ENCODE measurements at regions not wholly inside any gene's neighbourhood (a gene's known extent, or its start where the extent isn't known, plus 50 kb on each side); places are given as distances from the start of the nearest gene placed in this dataset.
"Not testable (repeated sequence)": the region's sequence is repeated elsewhere in the genome, so short reads cannot be mapped to it uniquely, and the experiment has no call there.

DNA sequence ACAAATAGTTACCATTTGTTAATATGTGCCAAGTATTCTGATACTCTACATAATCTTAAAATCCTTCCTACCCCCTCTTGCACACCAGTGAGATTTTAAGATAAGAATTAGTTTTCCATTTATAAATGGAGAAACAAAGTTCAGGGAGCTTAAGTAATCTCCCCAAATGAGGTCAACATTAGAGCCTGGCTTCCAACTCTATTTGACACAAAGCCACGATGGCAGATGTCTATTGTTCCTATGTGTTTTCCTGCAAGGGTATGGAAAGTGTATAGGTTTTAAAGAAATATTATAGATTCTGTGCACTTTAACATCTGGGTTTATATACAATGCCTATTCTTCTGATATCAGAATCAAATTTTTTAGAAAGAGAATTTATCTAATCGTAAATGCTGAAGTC, 143.9 kb upstream of the SEMA3C start:
- Mint-ChIP-seq H3K4me1 (no peaks in the 10 kb centered on the region), H3K36me3 (no peaks in the 10 kb centered on the region), H3K27me3 (ENCODE audit: low read depth) (no peaks in the 10 kb centered on the region), H3K27ac (no peak overlapping the region), H3K4me3 (no peak overlapping the region), H3K9me3 (no peaks in the 10 kb centered on the region)
- POLR2A ChIA-PET: no interaction called here
- ATAC-seq (no peak), DNase-seq (ENCODE audit: low spot score) (no peak)
- TF ChIP-seq ATF6 (CRISPR knock-in tag; IDR thresholded peaks at IDR 0.05) (no peak), IRF1 (CRISPR knock-in tag; IDR thresholded peaks at IDR 0.05) (no peak)
- TF ChIP-seq, protein P1, sequence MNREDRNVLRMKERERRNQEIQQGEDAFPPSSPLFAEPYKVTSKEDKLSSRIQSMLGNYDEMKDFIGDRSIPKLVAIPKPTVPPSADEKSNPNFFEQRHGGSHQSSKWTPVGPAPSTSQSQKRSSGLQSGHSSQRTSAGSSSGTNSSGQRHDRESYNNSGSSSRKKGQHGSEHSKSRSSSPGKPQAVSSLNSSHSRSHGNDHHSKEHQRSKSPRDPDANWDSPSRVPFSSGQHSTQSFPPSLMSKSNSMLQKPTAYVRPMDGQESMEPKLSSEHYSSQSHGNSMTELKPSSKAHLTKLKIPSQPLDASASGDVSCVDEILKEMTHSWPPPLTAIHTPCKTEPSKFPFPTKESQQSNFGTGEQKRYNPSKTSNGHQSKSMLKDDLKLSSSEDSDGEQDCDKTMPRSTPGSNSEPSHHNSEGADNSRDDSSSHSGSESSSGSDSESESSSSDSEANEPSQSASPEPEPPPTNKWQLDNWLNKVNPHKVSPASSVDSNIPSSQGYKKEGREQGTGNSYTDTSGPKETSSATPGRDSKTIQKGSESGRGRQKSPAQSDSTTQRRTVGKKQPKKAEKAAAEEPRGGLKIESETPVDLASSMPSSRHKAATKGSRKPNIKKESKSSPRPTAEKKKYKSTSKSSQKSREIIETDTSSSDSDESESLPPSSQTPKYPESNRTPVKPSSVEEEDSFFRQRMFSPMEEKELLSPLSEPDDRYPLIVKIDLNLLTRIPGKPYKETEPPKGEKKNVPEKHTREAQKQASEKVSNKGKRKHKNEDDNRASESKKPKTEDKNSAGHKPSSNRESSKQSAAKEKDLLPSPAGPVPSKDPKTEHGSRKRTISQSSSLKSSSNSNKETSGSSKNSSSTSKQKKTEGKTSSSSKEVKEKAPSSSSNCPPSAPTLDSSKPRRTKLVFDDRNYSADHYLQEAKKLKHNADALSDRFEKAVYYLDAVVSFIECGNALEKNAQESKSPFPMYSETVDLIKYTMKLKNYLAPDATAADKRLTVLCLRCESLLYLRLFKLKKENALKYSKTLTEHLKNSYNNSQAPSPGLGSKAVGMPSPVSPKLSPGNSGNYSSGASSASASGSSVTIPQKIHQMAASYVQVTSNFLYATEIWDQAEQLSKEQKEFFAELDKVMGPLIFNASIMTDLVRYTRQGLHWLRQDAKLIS (CRISPR knock-in tag; IDR thresholded peaks at IDR 0.05; ENCODE audit: borderline replicate concordance): no peak
- CTCF ChIA-PET: no interaction called here

DNA sequence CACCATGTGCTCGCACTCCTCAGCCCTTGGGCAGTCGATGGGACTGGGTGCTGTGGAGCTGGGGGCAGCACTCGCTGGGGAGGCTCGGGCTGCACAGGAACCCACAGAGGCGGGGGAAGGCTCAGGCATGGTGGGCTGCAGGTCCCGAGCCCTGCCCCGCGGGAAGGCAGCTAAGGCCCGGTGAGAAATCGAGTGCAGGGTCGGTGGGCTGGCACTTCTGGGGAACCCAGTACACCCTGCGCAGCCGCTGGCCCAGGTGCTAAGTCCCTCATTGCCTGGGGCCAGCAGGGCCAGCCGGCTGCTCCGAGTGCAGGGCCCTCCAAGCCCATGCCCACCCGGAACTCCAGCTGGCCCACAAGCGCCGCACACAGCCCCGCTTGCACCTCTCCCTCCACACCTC, 138.6 kb upstream of the SEMA3C start:
- CTCF ChIA-PET; H3K36me3 Mint-ChIP-seq; ATAC-seq; H3K4me1 Mint-ChIP-seq; DNase-seq (ENCODE audit: low spot score); H3K4me3 Mint-ChIP-seq; POLR2A ChIA-PET; H3K27ac Mint-ChIP-seq; H3K27me3 Mint-ChIP-seq (ENCODE audit: low read depth): not testable (repeated sequence)
- H3K9me3 Mint-ChIP-seq: peaks cover 14% of the 10 kb centered on the region

GRCh38 chr7:81053623-81054022, 134.8 kb upstream of the SEMA3C start:
- H3K27me3 Mint-ChIP-seq (ENCODE audit: low read depth): no peaks in the 10 kb centered on the region
- H3K9me3 Mint-ChIP-seq: peaks cover 24% of the 10 kb centered on the region
- H3K4me1 Mint-ChIP-seq: no peaks in the 10 kb centered on the region; the same call in 1 of the 2 replicates
- ATAC-seq (no peak), DNase-seq (ENCODE audit: low spot score) (no peak)
- H3K4me3 Mint-ChIP-seq: no peak overlapping the region
- POLR2A ChIA-PET: no interaction called here
- peaks cover 17% of the 10 kb centered on the region for H3K36me3 Mint-ChIP-seq
- TF ChIP-seq FOXJ3 (CRISPR knock-in tag; IDR thresholded peaks at IDR 0.05; ENCODE audit: borderline replicate concordance): no peak
- TF ChIP-seq, protein P2, sequence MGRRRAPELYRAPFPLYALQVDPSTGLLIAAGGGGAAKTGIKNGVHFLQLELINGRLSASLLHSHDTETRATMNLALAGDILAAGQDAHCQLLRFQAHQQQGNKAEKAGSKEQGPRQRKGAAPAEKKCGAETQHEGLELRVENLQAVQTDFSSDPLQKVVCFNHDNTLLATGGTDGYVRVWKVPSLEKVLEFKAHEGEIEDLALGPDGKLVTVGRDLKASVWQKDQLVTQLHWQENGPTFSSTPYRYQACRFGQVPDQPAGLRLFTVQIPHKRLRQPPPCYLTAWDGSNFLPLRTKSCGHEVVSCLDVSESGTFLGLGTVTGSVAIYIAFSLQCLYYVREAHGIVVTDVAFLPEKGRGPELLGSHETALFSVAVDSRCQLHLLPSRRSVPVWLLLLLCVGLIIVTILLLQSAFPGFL (CRISPR knock-in tag; IDR thresholded peaks at IDR 0.05; ENCODE audit: borderline replicate concordance): no peak
- TF ChIP-seq ATF3 (CRISPR knock-in tag; conservative IDR thresholded peaks at IDR 0.05): no peak
- no peak for TF ChIP-seq MYBL2 (CRISPR knock-in tag; IDR thresholded peaks at IDR 0.05)
- no peak for TF ChIP-seq IRF2 (CRISPR knock-in tag; IDR thresholded peaks at IDR 0.05; ENCODE audit: borderline replicate concordance, low read depth)
- TF ChIP-seq, protein P3, sequence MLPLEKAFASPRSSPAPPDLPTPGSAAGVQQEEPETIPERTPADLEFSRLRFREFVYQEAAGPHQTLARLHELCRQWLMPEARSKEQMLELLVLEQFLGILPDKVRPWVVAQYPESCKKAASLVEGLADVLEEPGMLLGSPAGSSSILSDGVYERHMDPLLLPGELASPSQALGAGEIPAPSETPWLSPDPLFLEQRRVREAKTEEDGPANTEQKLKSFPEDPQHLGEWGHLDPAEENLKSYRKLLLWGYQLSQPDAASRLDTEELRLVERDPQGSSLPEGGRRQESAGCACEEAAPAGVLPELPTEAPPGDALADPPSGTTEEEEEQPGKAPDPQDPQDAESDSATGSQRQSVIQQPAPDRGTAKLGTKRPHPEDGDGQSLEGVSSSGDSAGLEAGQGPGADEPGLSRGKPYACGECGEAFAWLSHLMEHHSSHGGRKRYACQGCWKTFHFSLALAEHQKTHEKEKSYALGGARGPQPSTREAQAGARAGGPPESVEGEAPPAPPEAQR (CRISPR knock-in tag; IDR thresholded peaks at IDR 0.05): no peak
- TF ChIP-seq ZBTB21 (CRISPR knock-in tag; IDR thresholded peaks at IDR 0.05; ENCODE audit: borderline replicate concordance): no peak
- CTCF ChIA-PET: no interaction called here
- H3K27ac Mint-ChIP-seq: no peak overlapping the region
